ENCODE measurements at regions not wholly inside any gene's neighbourhood (a gene's known extent, or its start where the extent isn't known, plus 50 kb on each side); places are given as distances from the start of the nearest gene placed in this dataset.

GRCh38 chr10:4035599-4035945 lies 250.6 kb upstream of the KLF6 start:
- no peak for TF ChIP-seq CTCF (conservative IDR thresholded peaks at IDR 0.05; ENCODE audit: low read depth, low read length)
- no peak for TF ChIP-seq EZH2phosphoT487 (IDR thresholded peaks at IDR 0.05; ENCODE audit: borderline replicate concordance, low read length)

Measured in PC-3 (cell line).